Mesenchymal stem cell (in vitro differentiated cells and primary cell): ENCODE measurements at regions not wholly inside any gene's neighbourhood (a gene's known extent, or its start where the extent isn't known, plus 50 kb on each side); places are given as distances from the start of the nearest gene placed in this dataset.

ENCODE experiments used
- DNase-seq: peaks from one replicate; pipeline ENCODE4 v3.0.0-alpha.2; 2013
- H2AFZ ChIP-seq: one replicate; pipeline ENCODE4 v1.6.1; 2013; ENCODE audit warnings: low read depth, mild to moderate bottlenecking, control low read depth, inconsistent platforms, low read length, moderate library complexity
- H2AK5ac ChIP-seq: 2 replicates; pipeline ENCODE4 v1.6.1; 2013; ENCODE audit warnings: low read length, moderate library complexity, mild to moderate bottlenecking, inconsistent platforms; ENCODE audit not compliant: severe bottlenecking
- H2BK120ac ChIP-seq: one replicate; pipeline ENCODE4 v1.6.1; 2013; ENCODE audit warnings: low read depth, mild to moderate bottlenecking, inconsistent platforms, low read length, moderate library complexity
- H2BK12ac ChIP-seq, 2 experiments: one replicate each; pipeline ENCODE4 v1.6.1; 2013; ENCODE audit warnings: inconsistent platforms in 2 of 2, low read length in 2 of 2, mild to moderate bottlenecking in 2 of 2, moderate library complexity in 2 of 2, control low read depth in 1 of 2
- H2BK15ac ChIP-seq: one replicate; pipeline ENCODE4 v1.6.1; 2013; ENCODE audit warnings: mild to moderate bottlenecking, low read depth, inconsistent platforms; ENCODE audit not compliant: poor library complexity, severe bottlenecking
- H2BK5ac ChIP-seq: 2 replicates; pipeline ENCODE4 v1.6.1; 2013; ENCODE audit warnings: low read depth, mild to moderate bottlenecking, low read length, control low read depth, inconsistent platforms; ENCODE audit not compliant: poor library complexity, severe bottlenecking
- H3K14ac ChIP-seq, 2 experiments: one replicate each; pipeline ENCODE4 v1.6.1; 2013; ENCODE audit warnings: inconsistent platforms in 2 of 2, low read length in 2 of 2, control low read depth in 1 of 2, mild to moderate bottlenecking in 1 of 2, moderate library complexity in 1 of 2
- H3K18ac ChIP-seq, 2 experiments: one replicate each; pipeline ENCODE4 v1.6.1; 2013; ENCODE audit warnings: inconsistent platforms in 2 of 2, low read length in 2 of 2, control low read depth in 1 of 2, low read depth in 1 of 2, mild to moderate bottlenecking in 1 of 2
- H3K23ac ChIP-seq, 2 experiments: one replicate each; pipeline ENCODE4 v1.6.1; 2013; ENCODE audit warnings: inconsistent platforms in 2 of 2, low read length in 2 of 2, mild to moderate bottlenecking in 2 of 2, moderate library complexity in 2 of 2, control low read depth in 1 of 2
- H3K27ac ChIP-seq: 2 replicates; pipeline ENCODE4 v1.5.1; 2013; ENCODE audit warnings: mild to moderate bottlenecking, moderate library complexity, low read length, control low read depth, inconsistent platforms; ENCODE audit not compliant: poor library complexity, severe bottlenecking
- H3K27me3 ChIP-seq, 2 experiments: 2 replicates each; pipeline versions ENCODE4 v1.6.1 to v1.7.0; 2013; ENCODE audit warnings: low read length in 2 of 2, mild to moderate bottlenecking in 2 of 2, moderate library complexity in 2 of 2, control low read depth in 1 of 2, inconsistent platforms in 1 of 2; ENCODE audit not compliant: control insufficient read depth in 1 of 2, insufficient read depth in 1 of 2
- H3K36me3 ChIP-seq, 2 experiments: 2 replicates each; pipeline versions ENCODE4 v1.6.1 to v1.7.0; 2013; ENCODE audit warnings: low read length in 2 of 2, control low read depth in 1 of 2, inconsistent platforms in 1 of 2, low read depth in 1 of 2, mild to moderate bottlenecking in 1 of 2; ENCODE audit not compliant: insufficient read depth in 2 of 2, control insufficient read depth in 1 of 2
- H3K4ac ChIP-seq, 2 experiments: one replicate each; pipeline ENCODE4 v1.6.1; 2013; ENCODE audit warnings: inconsistent platforms in 2 of 2, low read length in 2 of 2, mild to moderate bottlenecking in 2 of 2, moderate library complexity in 2 of 2, control low read depth in 1 of 2, low read depth in 1 of 2
- H3K4me1 ChIP-seq: 2 replicates; pipeline ENCODE4 v1.6.1; 2013; ENCODE audit warnings: low read depth, low read length, control low read depth; ENCODE audit not compliant: control insufficient read depth, insufficient read depth
- H3K4me2 ChIP-seq: 2 replicates; pipeline ENCODE4 v1.6.1; 2013; ENCODE audit warnings: low read length, mild to moderate bottlenecking, inconsistent platforms; ENCODE audit not compliant: poor library complexity, severe bottlenecking
- H3K4me3 ChIP-seq, 2 experiments: 2 replicates each; pipeline versions ENCODE4 v1.5.1 to v1.7.0; 2013; ENCODE audit warnings: low read length in 2 of 2, mild to moderate bottlenecking in 2 of 2, control low read depth in 1 of 2, low read depth in 1 of 2; ENCODE audit not compliant: insufficient read depth in 1 of 2
- H3K79me1 ChIP-seq: replicated peaks from 2 replicates; pipeline ENCODE4 v1.6.1; 2013; ENCODE audit warnings: mild to moderate bottlenecking, control low read depth, low read length, inconsistent platforms; ENCODE audit not compliant: poor library complexity, severe bottlenecking
- H3K9ac ChIP-seq: 2 replicates; pipeline ENCODE4 v1.7.0; 2013; ENCODE audit warnings: mild to moderate bottlenecking, low read length, moderate library complexity
- H3K9me3 ChIP-seq: 2 replicates; pipeline ENCODE4 v1.7.0; 2013; ENCODE audit warnings: mild to moderate bottlenecking, low read length; ENCODE audit not compliant: control insufficient read depth
- H4K8ac ChIP-seq: one replicate; pipeline ENCODE4 v1.6.1; 2013; ENCODE audit warnings: inconsistent platforms, mild to moderate bottlenecking, low read length, moderate library complexity
- H4K91ac ChIP-seq: one replicate; pipeline ENCODE4 v1.6.1; 2013; ENCODE audit warnings: mild to moderate bottlenecking, low read length, inconsistent platforms
- WGBS: methylation state at CpG from one replicate; pipeline ENCODE4 v1.1.7; 2013; ENCODE audit warnings: mixed read lengths; 5-methylcytosine and 5-hydroxymethylcytosine counted together

DNA sequence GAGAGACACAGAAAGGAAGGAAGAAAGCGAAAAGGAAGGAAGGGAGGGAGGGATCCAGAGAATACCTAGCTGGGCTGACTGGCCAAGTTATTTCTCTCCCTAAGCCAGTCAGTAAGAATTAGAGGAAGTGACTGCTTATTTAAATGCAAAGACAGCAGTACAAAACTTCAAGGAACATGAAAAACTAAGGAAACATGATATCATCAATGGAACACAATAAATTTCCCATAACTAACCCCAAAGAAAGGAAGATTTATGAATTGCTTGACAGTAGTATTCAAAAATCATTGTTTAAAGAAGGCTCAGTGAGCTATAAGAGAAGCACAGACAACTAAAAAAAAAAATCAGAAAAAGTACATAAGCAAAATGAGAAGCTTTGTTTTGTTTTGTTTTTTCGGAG lies 252.3 kb upstream of the SASH1 start:
- no peak overlapping the region for H3K27ac ChIP-seq
- H3K4me3 ChIP-seq, result no peak overlapping the region
- no peak overlapping the region for H3K4me2 ChIP-seq
- no peaks in the 10 kb centered on the region for H3K27me3 ChIP-seq
- H3K18ac ChIP-seq, result no peak overlapping the region
- no peak overlapping the region for H3K23ac ChIP-seq
- H2BK120ac ChIP-seq, result no peak overlapping the region
- H2BK12ac ChIP-seq, result no peak overlapping the region
- 92% methylated on average over 2 of the region's 2 CpGs for WGBS
- H2BK15ac ChIP-seq, result no peak overlapping the region
- H2AFZ ChIP-seq, result no peak overlapping the region
- H4K91ac ChIP-seq, result no peak overlapping the region
- H3K79me1 ChIP-seq, result no peaks in the 10 kb centered on the region
- DNase-seq, result no peak
- H2AK5ac ChIP-seq, result no peak overlapping the region
- no peaks in the 10 kb centered on the region for H3K36me3 ChIP-seq
- no peak overlapping the region for H4K8ac ChIP-seq
- H3K14ac ChIP-seq, result no peak overlapping the region
- H3K4ac ChIP-seq, result no peak overlapping the region
- H3K9ac ChIP-seq, result no peak overlapping the region
- no peak overlapping the region for H2BK5ac ChIP-seq
- peaks cover 38% of the 10 kb centered on the region for H3K9me3 ChIP-seq
- no peaks in the 10 kb centered on the region for H3K4me1 ChIP-seq

GRCh38 chr6:148091394-148091793 lies 251.2 kb upstream of the SASH1 start:
- no peak for DNase-seq
- Histone ChIP-seq H3K4me3 (no peak overlapping the region), H2BK120ac (no peak overlapping the region), H3K4ac (no peak overlapping the region), H3K36me3 (no peaks in the 10 kb centered on the region), H2BK5ac (no peak overlapping the region), H3K9ac (no peak overlapping the region), H3K27me3 (no peaks in the 10 kb centered on the region), H2BK15ac (no peak overlapping the region), H3K27ac (no peak overlapping the region), H3K9me3 (peaks cover 38% of the 10 kb centered on the region), H2BK12ac (no peak overlapping the region), H3K18ac (no peak overlapping the region), H3K79me1 (no peaks in the 10 kb centered on the region), H2AK5ac (no peak overlapping the region), H4K91ac (no peak overlapping the region), H4K8ac (no peak overlapping the region), H3K4me1 (no peaks in the 10 kb centered on the region), H3K4me2 (no peak overlapping the region), H3K23ac (no peak overlapping the region), H3K14ac (no peak overlapping the region), H2AFZ (no peak overlapping the region)

DNA sequence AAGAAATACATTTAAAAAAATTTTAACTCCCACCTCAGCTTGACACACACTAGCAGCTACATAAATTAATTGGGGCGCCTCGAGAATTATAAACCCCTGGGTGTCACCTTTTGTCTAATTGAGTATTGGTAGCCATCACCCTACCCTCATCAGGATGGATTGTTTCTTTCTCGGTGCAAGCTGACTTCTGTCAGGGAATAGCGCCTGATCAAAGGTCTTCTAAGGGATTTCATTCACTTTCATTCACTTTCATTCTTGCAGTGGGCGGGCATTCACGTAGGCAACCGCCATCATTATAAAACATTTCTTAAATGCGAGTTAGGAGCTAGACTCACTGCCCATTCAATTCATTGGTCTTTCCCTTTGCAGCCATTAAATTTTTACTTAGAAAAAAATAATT lies 239.2 kb upstream of the SASH1 start:
- Histone ChIP-seq H3K9me3 (no peaks in the 10 kb centered on the region), H3K4me2 (no peak overlapping the region), H3K4me3 (no peak overlapping the region), H3K4me1 (no peaks in the 10 kb centered on the region), H2AK5ac (no peak overlapping the region), H3K27ac (no peak overlapping the region), H2BK12ac (no peak overlapping the region), H3K36me3 (no peaks in the 10 kb centered on the region), H2BK120ac (no peak overlapping the region), H4K91ac (no peak overlapping the region), H3K9ac (no peak overlapping the region), H3K18ac (no peak overlapping the region), H2BK5ac (no peak overlapping the region), H3K79me1 (no peaks in the 10 kb centered on the region), H3K4ac (no peak overlapping the region), H2BK15ac (no peak overlapping the region), H3K14ac (no peak overlapping the region), H4K8ac (no peak overlapping the region), H3K23ac (no peak overlapping the region), H3K27me3 (no peaks in the 10 kb centered on the region), H2AFZ (no peak overlapping the region)
- DNase-seq, result no peak
- WGBS, result 77% methylated on average over 8 of the region's 8 CpGs

GRCh38 chr6:148104131-148104530 lies 238.5 kb upstream of the SASH1 start:
- no peak overlapping the region for H2BK12ac ChIP-seq

More at GRCh38 chr6:148104131-148104530, 238.5 kb upstream of the SASH1 start:
- no peak for DNase-seq
- H4K8ac ChIP-seq, result no peak overlapping the region
- H3K9me3 ChIP-seq, result no peaks in the 10 kb centered on the region
- H3K27me3 ChIP-seq, result no peaks in the 10 kb centered on the region
- no peak overlapping the region for H2BK15ac ChIP-seq
- no peak overlapping the region for H3K18ac ChIP-seq
- no peak overlapping the region for H2AK5ac ChIP-seq
- no peak overlapping the region for H2BK5ac ChIP-seq
- no peak overlapping the region for H3K27ac ChIP-seq
- H3K4ac ChIP-seq, result no peak overlapping the region
- H2AFZ ChIP-seq, result no peak overlapping the region
- no peaks in the 10 kb centered on the region for H3K36me3 ChIP-seq
- no peak overlapping the region for H3K9ac ChIP-seq
- no peak overlapping the region for H2BK120ac ChIP-seq
- H3K4me1 ChIP-seq, result no peaks in the 10 kb centered on the region
- no peak overlapping the region for H4K91ac ChIP-seq
- H3K79me1 ChIP-seq, result no peaks in the 10 kb centered on the region
- no peak overlapping the region for H3K23ac ChIP-seq
- WGBS, result 98% methylated on average over 3 of the region's 3 CpGs
- no peak overlapping the region for H3K4me2 ChIP-seq
- H3K4me3 ChIP-seq, result no peak overlapping the region
- H3K14ac ChIP-seq, result no peak overlapping the region
